Sigmoid colon (tissue), 6 donors: ENCODE measurements at regions not wholly inside any gene's neighbourhood (a gene's known extent, or its start where the extent isn't known, plus 50 kb on each side); places are given as distances from the start of the nearest gene placed in this dataset.

Experiments used
- DNase-seq: peaks from one replicate; pipeline ENCODE4 v3.0.0-alpha.2; 2019
- H3K27ac ChIP-seq, 4 donors: fragments of 200-600 bp; sonication (generic); one replicate each; pipeline ENCODE4 v1.5.1; 2016 to 2019; ENCODE audit warnings: mild to moderate bottlenecking in 1 of 4
- H3K27me3 ChIP-seq, 3 donors: fragments of 200-600 bp; sonication (generic); one replicate each; pipeline ENCODE4 v1.5.1; 2019; ENCODE audit warnings: mild to moderate bottlenecking in 1 of 3
- H3K36me3 ChIP-seq, 4 donors: fragments of 200-600 bp; sonication (generic); one replicate each; pipeline ENCODE4 v1.5.1; 2016 to 2019
- H3K4me1 ChIP-seq, 4 donors: fragments of 200-600 bp; sonication (generic); one replicate each; pipeline ENCODE4 v1.5.1; 2017 to 2019
- H3K4me3 ChIP-seq, 4 donors: fragments of 200-600 bp; sonication (generic); one replicate each; pipeline ENCODE4 v1.5.1; 2017 to 2019; ENCODE audit warnings: mild to moderate bottlenecking in 2 of 4, moderate library complexity in 1 of 4
- H3K9me3 ChIP-seq, 4 donors: fragments of 200-600 bp in 3 of 4; sonication (generic) in 3 of 4; one replicate each; pipeline versions ENCODE4 v1.5.1 to v1.6.1; 2013 to 2019
- CTCF ChIP-seq, 4 experiments: fragments of 450-650 bp in 3 of 4; fragments of 200-600 bp in 1 of 4; IDR thresholded peaks; one replicate each; pipeline ENCODE4 v1.5.1; 2016 to 2019; ENCODE audit warnings: antibody characterized with exemption in 4 of 4, mild to moderate bottlenecking in 3 of 4, moderate library complexity in 2 of 4
- EP300 ChIP-seq, 4 donors: sonication (generic); formaldehyde crosslinking; IDR thresholded peaks; one replicate each; pipeline ENCODE4 v1.6.1; 2017; ENCODE audit warnings: antibody characterized with exemption in 4 of 4
- POLR2A ChIP-seq, 2 donors: fragments of 450-650 bp; IDR thresholded peaks; one replicate each; pipeline ENCODE4 v1.6.1; 2016; ENCODE audit warnings: antibody characterized with exemption in 2 of 2, mild to moderate bottlenecking in 2 of 2, moderate library complexity in 2 of 2
- POLR2AphosphoS5 ChIP-seq, 4 donors: sonication (generic); formaldehyde crosslinking; IDR thresholded peaks; one replicate each; pipeline ENCODE4 v1.6.1; 2017; ENCODE audit warnings: antibody characterized with exemption in 4 of 4
- WGBS, 2 donors: extraction: QIAGEN DNeasy Blood & Tissue Kit; methylation state at CpG; one replicate each; pipeline ENCODE4 v1.1.7; 2013; 5-methylcytosine and 5-hydroxymethylcytosine counted together
- intact Hi-C: fragments of 100-400 bp; cut with DNase I; formaldehyde crosslinking; loops from one replicate; pipeline ENCODE4 v1.15.1; 2023
- donor health status: healthy with polysubstance abuse.
- donor health status: healthy.

GRCh38 chr4:23959396-23960148 is 69.7 kb upstream of the PPARGC1A start:
- H3K4me1 ChIP-seq = no peaks in the 10 kb centered on the region
- TF ChIP-seq CTCF (IDR thresholded peaks at IDR 0.05) (no peak), POLR2A (IDR thresholded peaks at IDR 0.05) (no peak), EP300 (IDR thresholded peaks at IDR 0.05) (no peak), POLR2AphosphoS5 (IDR thresholded peaks at IDR 0.05) (no peak)
- H3K27ac ChIP-seq = no peak overlapping the region
- H3K27me3 ChIP-seq = no peaks in the 10 kb centered on the region
- no peaks in the 10 kb centered on the region for H3K9me3 ChIP-seq
- intact Hi-C loops = no loop called here
- H3K4me3 ChIP-seq = no peak overlapping the region
- H3K36me3 ChIP-seq = no peaks in the 10 kb centered on the region
- no peak for DNase-seq
- 81 to 87% methylated on average over 5 of the region's 5 CpGs for WGBS, 2 donors

- H3K27ac ChIP-seq = no peak overlapping the region
- H3K9me3 ChIP-seq = no peaks in the 10 kb centered on the region
- H3K36me3 ChIP-seq = no peaks in the 10 kb centered on the region
- no peak for DNase-seq
- intact Hi-C loops = no loop called here
- H3K4me3 ChIP-seq = no peak overlapping the region
- 79 to 84% methylated on average over 2 of the region's 2 CpGs for WGBS, 2 donors
- H3K4me1 ChIP-seq = no peaks in the 10 kb centered on the region
- TF ChIP-seq CTCF (IDR thresholded peaks at IDR 0.05) = no peak
- no peak for TF ChIP-seq POLR2A (IDR thresholded peaks at IDR 0.05)
- TF ChIP-seq EP300 (IDR thresholded peaks at IDR 0.05) = no peak
- no peak for TF ChIP-seq POLR2AphosphoS5 (IDR thresholded peaks at IDR 0.05)
- H3K27me3 ChIP-seq = no peaks in the 10 kb centered on the region
These were observed 68.9 kb upstream of the PPARGC1A start for GRCh38 chr4:23958749-23959148.

- H3K4me3 ChIP-seq = no peak overlapping the region
- no peaks in the 10 kb centered on the region for H3K9me3 ChIP-seq
- no peak overlapping the region for H3K27ac ChIP-seq
- intact Hi-C loops = no loop called here
- H3K4me1 ChIP-seq = no peaks in the 10 kb centered on the region
- no peaks in the 10 kb centered on the region for H3K27me3 ChIP-seq
- 85 to 90% methylated on average over 1 of the region's 1 CpG for WGBS, 2 donors
- H3K36me3 ChIP-seq = no peaks in the 10 kb centered on the region
- TF ChIP-seq EP300 (IDR thresholded peaks at IDR 0.05) = no peak
- TF ChIP-seq CTCF (IDR thresholded peaks at IDR 0.05) = no peak
- TF ChIP-seq POLR2AphosphoS5 (IDR thresholded peaks at IDR 0.05) = no peak
- no peak for TF ChIP-seq POLR2A (IDR thresholded peaks at IDR 0.05)
- DNase-seq = no peak
These were observed 67.6 kb upstream of the PPARGC1A start for GRCh38 chr4:23957465-23957864.

GRCh38 chr4:23956601-23957364 is 66.9 kb upstream of the PPARGC1A start:
- Histone ChIP-seq H3K36me3 (no peaks in the 10 kb centered on the region), H3K27ac (no peak overlapping the region), H3K4me1 (no peaks in the 10 kb centered on the region), H3K9me3 (no peaks in the 10 kb centered on the region), H3K27me3 (no peaks in the 10 kb centered on the region), H3K4me3 (no peak overlapping the region)
- TF ChIP-seq POLR2AphosphoS5 (IDR thresholded peaks at IDR 0.05) (no peak), CTCF (IDR thresholded peaks at IDR 0.05) (no peak), POLR2A (IDR thresholded peaks at IDR 0.05) (no peak), EP300 (IDR thresholded peaks at IDR 0.05) (no peak)
- intact Hi-C loops = no loop called here
- WGBS, 2 donors = 64 to 83% methylated on average over 4 of the region's 4 CpGs
- no peak for DNase-seq
